ENCODE measurements at regions not wholly inside any gene's neighbourhood (a gene's known extent, or its start where the extent isn't known, plus 50 kb on each side); places are given as distances from the start of the nearest gene placed in this dataset.

DNA sequence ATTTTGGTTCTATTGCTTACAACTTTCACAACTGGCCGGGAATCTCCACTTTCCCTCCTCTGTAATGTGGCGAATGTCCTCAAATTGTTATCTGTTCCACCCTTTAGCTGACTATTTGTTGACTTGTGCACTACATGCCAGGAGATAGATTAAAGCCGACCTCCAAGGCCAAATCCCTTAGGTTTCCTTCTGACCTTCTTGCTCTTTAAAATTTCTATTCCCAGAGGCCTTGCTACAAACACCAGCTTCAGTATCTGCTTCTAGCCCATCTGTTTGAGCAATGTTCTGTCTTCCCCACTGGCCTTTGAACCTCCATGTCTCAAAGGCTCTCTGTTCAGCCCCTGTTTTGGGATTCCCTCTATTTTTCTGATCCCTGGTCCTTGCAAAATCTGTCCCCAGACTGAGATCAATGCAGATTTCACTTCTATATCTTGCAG lies 426.2 kb downstream of the LRATD1 start:
- TF ChIP-seq POLR2A (IDR thresholded peaks at IDR 0.05), result no peak
- TF ChIP-seq, protein P1, sequence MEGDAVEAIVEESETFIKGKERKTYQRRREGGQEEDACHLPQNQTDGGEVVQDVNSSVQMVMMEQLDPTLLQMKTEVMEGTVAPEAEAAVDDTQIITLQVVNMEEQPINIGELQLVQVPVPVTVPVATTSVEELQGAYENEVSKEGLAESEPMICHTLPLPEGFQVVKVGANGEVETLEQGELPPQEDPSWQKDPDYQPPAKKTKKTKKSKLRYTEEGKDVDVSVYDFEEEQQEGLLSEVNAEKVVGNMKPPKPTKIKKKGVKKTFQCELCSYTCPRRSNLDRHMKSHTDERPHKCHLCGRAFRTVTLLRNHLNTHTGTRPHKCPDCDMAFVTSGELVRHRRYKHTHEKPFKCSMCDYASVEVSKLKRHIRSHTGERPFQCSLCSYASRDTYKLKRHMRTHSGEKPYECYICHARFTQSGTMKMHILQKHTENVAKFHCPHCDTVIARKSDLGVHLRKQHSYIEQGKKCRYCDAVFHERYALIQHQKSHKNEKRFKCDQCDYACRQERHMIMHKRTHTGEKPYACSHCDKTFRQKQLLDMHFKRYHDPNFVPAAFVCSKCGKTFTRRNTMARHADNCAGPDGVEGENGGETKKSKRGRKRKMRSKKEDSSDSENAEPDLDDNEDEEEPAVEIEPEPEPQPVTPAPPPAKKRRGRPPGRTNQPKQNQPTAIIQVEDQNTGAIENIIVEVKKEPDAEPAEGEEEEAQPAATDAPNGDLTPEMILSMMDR (IDR thresholded peaks at IDR 0.05), result no peak
